Fibroblast of lung (primary cell): ENCODE measurements at regions not wholly inside any gene's neighbourhood (a gene's known extent, or its start where the extent isn't known, plus 50 kb on each side); places are given as distances from the start of the nearest gene placed in this dataset.

Experiments
- DNase-seq, 2 donors: peaks; one replicate each; pipeline versions ENCODE4 v3.0.0 to v3.0.0-alpha.2; 2010; ENCODE audit warnings: low read depth in 2 of 2
- H2AFZ ChIP-seq: 2 replicates; pipeline ENCODE4 v1.5.1; 2012; ENCODE audit warnings: low read length, control low read depth, inconsistent platforms
- H3K27ac ChIP-seq: 2 replicates; pipeline ENCODE4 v1.5.1; 2011; ENCODE audit warnings: low read length, control low read depth; ENCODE audit not compliant: insufficient read depth
- H3K27me3 ChIP-seq: 2 replicates; pipeline ENCODE4 v1.5.1; 2011; ENCODE audit warnings: mild to moderate bottlenecking, low read length; ENCODE audit not compliant: control insufficient read depth, insufficient read depth
- H3K36me3 ChIP-seq: 2 replicates; pipeline ENCODE4 v1.5.1; 2011; ENCODE audit warnings: low read length; ENCODE audit not compliant: control insufficient read depth, insufficient read depth
- H3K4me1 ChIP-seq: 2 replicates; pipeline ENCODE4 v1.5.1; 2011; ENCODE audit warnings: low read length; ENCODE audit not compliant: control insufficient read depth, insufficient read depth; ENCODE audit errors: extremely low read depth
- H3K4me2 ChIP-seq: 2 replicates; pipeline ENCODE4 v1.5.1; 2011; ENCODE audit warnings: low read length, control low read depth; ENCODE audit not compliant: insufficient read depth; ENCODE audit errors: extremely low read depth
- H3K4me3 ChIP-seq, 4 experiments: fragments of 200-600 bp in 1 of 4; sonication (generic) in 1 of 4; replicated peaks in 1 of 4; 2 replicates each; pipeline ENCODE4 v1.5.1; 2011 to 2016; ENCODE audit warnings: low read length in 4 of 4, low read depth in 3 of 4, mild to moderate bottlenecking in 3 of 4, control low read depth in 2 of 4, inconsistent platforms in 1 of 4, mixed read lengths in 1 of 4; ENCODE audit not compliant: insufficient read depth in 1 of 4; ENCODE audit errors: control extremely low read depth in 1 of 4
- H3K79me2 ChIP-seq: 2 replicates; pipeline ENCODE4 v1.5.1; 2012; ENCODE audit warnings: mild to moderate bottlenecking, low read length, inconsistent platforms; ENCODE audit not compliant: control insufficient read depth, insufficient read depth
- H3K9ac ChIP-seq: 2 replicates; pipeline ENCODE4 v1.5.1; 2011; ENCODE audit warnings: mild to moderate bottlenecking, low read length, control low read depth; ENCODE audit not compliant: insufficient read depth
- H3K9me3 ChIP-seq: 2 replicates; pipeline ENCODE4 v1.5.1; 2012; ENCODE audit warnings: low read depth, low read length; ENCODE audit not compliant: control insufficient read depth, insufficient read depth
- H4K20me1 ChIP-seq: 2 replicates; pipeline ENCODE4 v1.5.1; 2011; ENCODE audit warnings: low read length; ENCODE audit not compliant: control insufficient read depth, insufficient read depth; ENCODE audit errors: extremely low read depth
- EZH2 ChIP-seq: IDR thresholded peaks from 2 replicates; pipeline ENCODE4 v1.5.1; 2012; ENCODE audit warnings: low read length, control low read depth, mild to moderate bottlenecking; ENCODE audit errors: missing control alignments
- TF ChIP-seq, protein P1 (sequence below), 2 donors: IDR thresholded peaks in 1 of 2; conservative IDR thresholded peaks in 1 of 2; 1 replicate in 1 of 2; 2 replicates in 1 of 2; pipeline ENCODE4 v1.5.1; 2011 to 2012; ENCODE audit warnings: low read length in 2 of 2, control low read depth in 1 of 2, inconsistent platforms in 1 of 2, low read depth in 1 of 2, mild to moderate bottlenecking in 1 of 2

DNA sequence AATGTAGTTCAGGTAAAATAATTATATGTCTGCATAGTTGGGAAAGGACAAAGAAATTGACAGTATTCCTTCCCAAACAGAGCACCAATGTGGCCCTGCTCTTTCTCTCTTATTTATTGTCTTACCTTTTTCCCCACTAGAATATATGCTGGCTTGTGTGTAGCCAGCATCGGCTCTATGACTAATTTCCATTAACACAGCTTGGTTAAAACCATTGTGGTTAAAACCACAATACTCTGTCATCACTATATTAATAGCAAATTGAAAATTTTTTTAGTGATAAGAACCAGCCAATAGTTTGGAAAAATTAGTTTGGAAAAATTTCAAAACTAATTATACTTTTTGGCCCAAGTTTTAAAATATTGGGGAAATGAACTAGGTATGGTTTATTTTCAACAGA, 535.1 kb downstream of the UTRN start:
- Histone ChIP-seq H3K4me1 (no peaks in the 10 kb centered on the region), H3K9ac (no peak overlapping the region), H3K27me3 (no peaks in the 10 kb centered on the region), H2AFZ (no peak overlapping the region), H3K4me3 (no peak overlapping the region), H4K20me1 (no peaks in the 10 kb centered on the region), H3K4me2 (no peak overlapping the region), H3K36me3 (peaks cover 1% of the 10 kb centered on the region), H3K9me3 (no peaks in the 10 kb centered on the region), H3K27ac (no peak overlapping the region), H3K79me2 (no peaks in the 10 kb centered on the region)
- DNase-seq, result peak in 1 of 2 donors; percentile 62
- TF ChIP-seq EZH2, result no peak
- TF ChIP-seq, protein P1, sequence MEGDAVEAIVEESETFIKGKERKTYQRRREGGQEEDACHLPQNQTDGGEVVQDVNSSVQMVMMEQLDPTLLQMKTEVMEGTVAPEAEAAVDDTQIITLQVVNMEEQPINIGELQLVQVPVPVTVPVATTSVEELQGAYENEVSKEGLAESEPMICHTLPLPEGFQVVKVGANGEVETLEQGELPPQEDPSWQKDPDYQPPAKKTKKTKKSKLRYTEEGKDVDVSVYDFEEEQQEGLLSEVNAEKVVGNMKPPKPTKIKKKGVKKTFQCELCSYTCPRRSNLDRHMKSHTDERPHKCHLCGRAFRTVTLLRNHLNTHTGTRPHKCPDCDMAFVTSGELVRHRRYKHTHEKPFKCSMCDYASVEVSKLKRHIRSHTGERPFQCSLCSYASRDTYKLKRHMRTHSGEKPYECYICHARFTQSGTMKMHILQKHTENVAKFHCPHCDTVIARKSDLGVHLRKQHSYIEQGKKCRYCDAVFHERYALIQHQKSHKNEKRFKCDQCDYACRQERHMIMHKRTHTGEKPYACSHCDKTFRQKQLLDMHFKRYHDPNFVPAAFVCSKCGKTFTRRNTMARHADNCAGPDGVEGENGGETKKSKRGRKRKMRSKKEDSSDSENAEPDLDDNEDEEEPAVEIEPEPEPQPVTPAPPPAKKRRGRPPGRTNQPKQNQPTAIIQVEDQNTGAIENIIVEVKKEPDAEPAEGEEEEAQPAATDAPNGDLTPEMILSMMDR (conservative IDR thresholded peaks at IDR 0.05 in 1 of 2, IDR thresholded peaks at IDR 0.05 in 1 of 2; ENCODE audit: low read depth in 1 of 2, low read length in 2 of 2), result no peak

DNA sequence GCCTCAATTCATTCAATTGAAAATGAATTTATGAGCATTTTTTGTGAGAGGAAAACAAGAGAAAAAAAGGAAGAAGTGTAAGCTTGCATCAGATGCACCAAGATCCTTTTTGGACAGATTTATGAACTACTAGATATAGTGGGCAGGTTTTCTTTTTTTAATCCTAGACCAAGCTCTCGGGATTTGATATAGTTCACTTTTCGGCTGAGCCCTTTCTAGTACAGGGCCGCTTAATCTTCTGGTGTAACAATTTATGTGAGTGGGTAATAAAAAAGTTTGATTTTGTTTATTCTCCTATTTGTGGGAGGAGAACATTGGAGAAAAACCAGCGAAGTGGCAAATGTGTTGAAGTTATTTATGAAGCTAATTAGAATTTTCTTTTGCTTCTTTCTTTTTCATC, 538.0 kb downstream of the UTRN start:
- no peak for DNase-seq
- TF ChIP-seq, protein P1 (conservative IDR thresholded peaks at IDR 0.05 in 1 of 2, IDR thresholded peaks at IDR 0.05 in 1 of 2; ENCODE audit: low read depth in 1 of 2, low read length in 2 of 2), result no peak
- no peak for TF ChIP-seq EZH2
- Histone ChIP-seq H3K4me2 (no peak overlapping the region), H3K9me3 (no peaks in the 10 kb centered on the region), H3K4me1 (no peaks in the 10 kb centered on the region), H4K20me1 (no peaks in the 10 kb centered on the region), H3K27ac (no peak overlapping the region), H3K27me3 (no peaks in the 10 kb centered on the region), H2AFZ (no peak overlapping the region), H3K79me2 (no peaks in the 10 kb centered on the region), H3K36me3 (no peaks in the 10 kb centered on the region), H3K9ac (no peak overlapping the region), H3K4me3 (no peak overlapping the region)

DNA sequence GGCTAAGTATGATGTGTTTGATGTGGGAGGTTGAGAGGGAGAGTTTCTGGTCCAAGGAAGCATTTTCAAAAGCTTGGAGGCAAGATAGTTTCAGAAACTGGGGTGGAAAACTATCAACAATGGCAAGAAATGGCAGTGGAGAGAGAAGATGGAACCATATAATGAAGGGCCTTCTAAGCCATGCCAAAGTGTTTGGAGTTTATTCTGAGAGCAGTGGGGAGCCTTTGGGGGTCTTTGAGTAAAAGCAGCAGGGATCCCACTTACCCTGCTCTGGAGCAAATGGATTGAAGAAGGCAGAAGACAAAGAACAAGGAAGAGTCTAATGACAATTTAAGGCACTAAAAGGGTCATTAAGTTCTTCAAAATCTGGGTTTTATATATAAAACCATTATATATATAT, 538.9 kb downstream of the UTRN start:
- Histone ChIP-seq H3K79me2 (no peaks in the 10 kb centered on the region), H2AFZ (no peak overlapping the region), H3K9ac (no peak overlapping the region), H3K36me3 (no peaks in the 10 kb centered on the region), H3K9me3 (no peaks in the 10 kb centered on the region), H3K4me2 (no peak overlapping the region), H4K20me1 (no peaks in the 10 kb centered on the region), H3K27me3 (no peaks in the 10 kb centered on the region), H3K4me1 (no peaks in the 10 kb centered on the region), H3K27ac (no peak overlapping the region), H3K4me3 (no peak overlapping the region)
- no peak for DNase-seq
- TF ChIP-seq EZH2, result no peak
- TF ChIP-seq, protein P1 (conservative IDR thresholded peaks at IDR 0.05 in 1 of 2, IDR thresholded peaks at IDR 0.05 in 1 of 2; ENCODE audit: low read depth in 1 of 2, low read length in 2 of 2), result no peak
